GM23338 (cell line): ENCODE measurements at regions not wholly inside any gene's neighbourhood (a gene's known extent, or its start where the extent isn't known, plus 50 kb on each side); places are given as distances from the start of the nearest gene placed in this dataset.
A peak's percentile ranks its signal among the peaks of the same experiment; 100 is the strongest.

Experiments used
- ATAC-seq: fragments of 200-7000 bp; cut with Tn5 transposase; 3 replicates; pipeline ENCODE4 v1.9.1; 2020
- DNase-seq: peaks from one replicate; pipeline ENCODE4 v3.0.0-alpha.2; 2015; ENCODE audit warnings: low spot score
- H2AFZ ChIP-seq: fragments of 200-600 bp; sonication (generic); 2 replicates; pipeline ENCODE4 v1.8.0; 2016; ENCODE audit warnings: antibody characterized with exemption, mild to moderate bottlenecking, moderate library complexity
- H3F3A ChIP-seq: fragments of 200-600 bp; sonication (generic); replicated peaks from 2 replicates; pipeline ENCODE4 v1.8.0; 2017; ENCODE audit warnings: antibody characterized with exemption, mixed run types, low read depth
- H3K27ac ChIP-seq: fragments of 200-600 bp; sonication (generic); 2 replicates; pipeline ENCODE4 v1.6.1; 2016; ENCODE audit warnings: low read depth
- H3K27me3 ChIP-seq: fragments of 200-600 bp; sonication (generic); 2 replicates; pipeline ENCODE4 v1.8.0; 2016; ENCODE audit warnings: mild to moderate bottlenecking, mixed run types, moderate library complexity; ENCODE audit not compliant: insufficient read depth
- H3K36me3 ChIP-seq: fragments of 200-600 bp; sonication (generic); 2 replicates; pipeline ENCODE4 v1.8.0; 2016; ENCODE audit warnings: mild to moderate bottlenecking; ENCODE audit not compliant: insufficient read depth
- H3K4me1 ChIP-seq: fragments of 200-600 bp; sonication (generic); 2 replicates; pipeline ENCODE4 v1.8.0; 2016; ENCODE audit warnings: mild to moderate bottlenecking, moderate library complexity; ENCODE audit not compliant: insufficient read depth
- H3K4me2 ChIP-seq: fragments of 200-600 bp; sonication (generic); 2 replicates; pipeline ENCODE4 v1.7.1; 2017; ENCODE audit warnings: mixed run types
- H3K4me3 ChIP-seq: fragments of 200-600 bp; sonication (generic); 2 replicates; pipeline ENCODE4 v1.6.1; 2016; ENCODE audit warnings: mixed run types
- H3K79me2 ChIP-seq: fragments of 200-600 bp; sonication (generic); replicated peaks from 2 replicates; pipeline ENCODE4 v1.8.0; 2017; ENCODE audit warnings: mild to moderate bottlenecking; ENCODE audit not compliant: insufficient read depth
- H3K9me2 ChIP-seq: fragments of 200-600 bp; sonication (generic); 2 replicates; pipeline ENCODE4 v1.8.0; 2017; ENCODE audit not compliant: insufficient read depth
- H4K20me1 ChIP-seq: fragments of 200-600 bp; sonication (generic); replicated peaks from 2 replicates; pipeline ENCODE4 v1.8.0; 2017; ENCODE audit warnings: mild to moderate bottlenecking; ENCODE audit not compliant: insufficient read depth
- H3K27ac Mint-ChIP-seq: 2 replicates; pipeline ENCODE4 v1.8.0; 2020; ENCODE audit warnings: inconsistent platforms, mild to moderate bottlenecking, moderate library complexity, mixed read lengths
- H3K27me3 Mint-ChIP-seq: 3 replicates; pipeline ENCODE4 v1.8.0; 2022; ENCODE audit warnings: low read depth, mild to moderate bottlenecking, moderate library complexity, mixed read lengths, inconsistent platforms; ENCODE audit not compliant: insufficient read depth, poor library complexity
- H3K36me3 Mint-ChIP-seq: 3 replicates; pipeline ENCODE4 v1.8.0; 2021; ENCODE audit warnings: low read depth, mild to moderate bottlenecking, inconsistent platforms, moderate library complexity, mixed read lengths
- H3K4me1 Mint-ChIP-seq: 3 replicates; pipeline ENCODE4 v1.8.0; 2020; ENCODE audit warnings: mild to moderate bottlenecking, inconsistent platforms, mixed read lengths
- H3K4me3 Mint-ChIP-seq: 3 replicates; pipeline ENCODE4 v1.8.0; 2021; ENCODE audit warnings: moderate library complexity, mild to moderate bottlenecking, inconsistent platforms, mixed read lengths
- H3K9me3 Mint-ChIP-seq: 3 replicates; pipeline ENCODE4 v1.8.0; 2020; ENCODE audit warnings: moderate library complexity, mild to moderate bottlenecking, inconsistent platforms, mixed read lengths
- CREB1 ChIP-seq: fragments of 250-450 bp; sonication (Bioruptor Pico); IDR thresholded peaks from 2 replicates; pipeline ENCODE4 v1.5.0; 2020; ENCODE audit warnings: low read depth, mild to moderate bottlenecking, moderate library complexity
- NANOG ChIP-seq: IDR thresholded peaks from 2 replicates; pipeline ENCODE4 v1.6.1; 2016; ENCODE audit warnings: antibody characterized with exemption, borderline replicate concordance
- STAT1 ChIP-seq: IDR thresholded peaks from one replicate; pipeline ENCODE4 v1.6.1; 2016; ENCODE audit warnings: antibody characterized with exemption; ENCODE audit not compliant: unreplicated experiment
- ZNF114 ChIP-seq: fragments of 250-450 bp; sonication (Bioruptor Pico); IDR thresholded peaks from 2 replicates; pipeline ENCODE4 v1.5.0; 2020; ENCODE audit warnings: mild to moderate bottlenecking, moderate library complexity
- ZNF331 ChIP-seq: fragments of 250-450 bp; sonication (Bioruptor Pico); IDR thresholded peaks from 2 replicates; pipeline ENCODE4 v1.5.0; 2020; ENCODE audit warnings: low read depth, mild to moderate bottlenecking, moderate library complexity
- TF ChIP-seq, protein P1 (sequence below): fragments of 250-450 bp; sonication (Bioruptor Pico); IDR thresholded peaks from 2 replicates; pipeline ENCODE4 v1.5.0; 2020; ENCODE audit warnings: mild to moderate bottlenecking, moderate library complexity
- TF ChIP-seq, protein P2 (sequence below): IDR thresholded peaks from 2 replicates; pipeline ENCODE4 v1.6.1; 2016; ENCODE audit warnings: antibody characterized with exemption
- TF ChIP-seq, protein P3 (sequence below): IDR thresholded peaks from one replicate; pipeline ENCODE4 v1.6.1; 2018; ENCODE audit warnings: antibody characterized with exemption; ENCODE audit not compliant: unreplicated experiment

DNA sequence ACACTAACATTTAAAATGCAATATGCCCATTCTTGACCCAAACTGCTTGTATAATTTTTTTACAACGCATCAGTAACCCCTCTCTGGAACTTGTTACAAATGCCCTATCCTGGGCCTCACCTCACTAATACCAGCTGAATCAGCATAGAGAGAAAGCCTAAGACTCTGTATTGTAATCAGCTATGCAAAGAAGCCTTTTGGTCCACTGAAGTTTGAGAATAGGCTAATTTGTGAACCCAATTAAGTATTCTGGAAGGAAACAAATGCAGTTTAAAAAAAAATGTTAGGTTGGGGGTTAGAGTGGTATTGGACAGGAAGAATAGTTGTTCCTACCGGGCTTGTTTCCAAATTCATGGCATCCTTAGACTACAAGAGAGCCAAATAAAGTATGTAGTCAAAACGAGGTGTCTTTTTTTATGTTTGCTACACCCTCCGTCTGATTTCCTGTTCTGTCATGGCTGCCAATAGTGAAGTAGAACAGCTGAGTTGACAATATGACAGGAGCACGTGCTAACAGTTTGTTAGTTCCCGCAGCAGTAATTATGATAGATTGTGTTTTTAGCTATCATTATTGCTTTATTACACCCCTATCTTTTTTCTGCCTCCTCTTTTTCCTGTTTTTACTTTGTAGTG lies 1048.7 kb upstream of the NUDT12 start (continued):
- TF ChIP-seq CREB1 (CRISPR knock-in tag) = no peak

DNA sequence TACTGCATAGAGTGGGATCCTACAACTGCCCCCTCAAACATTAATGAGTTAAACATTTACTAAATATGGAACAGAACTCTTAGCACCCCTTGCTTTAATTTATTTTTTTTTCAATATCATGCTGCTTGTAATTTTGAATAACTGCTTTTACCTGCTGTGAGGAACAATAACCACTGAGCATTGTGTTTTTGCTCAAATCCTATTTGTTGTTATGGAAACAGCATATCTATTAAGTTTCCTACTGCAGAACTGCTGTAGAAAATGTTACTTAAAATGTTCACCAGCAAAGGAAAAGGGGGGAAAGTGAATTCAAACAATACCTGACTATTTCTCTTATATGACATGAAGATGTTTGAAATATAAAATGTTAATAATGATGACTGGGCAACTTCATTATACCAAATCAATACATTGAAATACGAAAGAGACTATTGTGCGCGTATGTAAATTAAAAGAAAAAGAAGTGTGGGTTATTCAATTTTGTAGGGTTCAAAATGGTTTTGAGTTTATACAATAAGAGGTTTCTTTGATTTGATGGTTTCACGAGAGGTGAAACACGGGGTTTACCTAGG lies 1043.8 kb upstream of the NUDT12 start:
- Histone ChIP-seq H3K36me3 (no peaks in the 10 kb centered on the region), H3K27me3 (no peaks in the 10 kb centered on the region), H4K20me1 (no peaks in the 10 kb centered on the region), H3K4me1 (peaks cover 4% of the 10 kb centered on the region; the same call in 1 of the 2 replicates), H3K27ac (no peak overlapping the region), H3K4me3 (no peak overlapping the region), H3F3A (no peaks in the 10 kb centered on the region), H3K9me2 (no peaks in the 10 kb centered on the region), H2AFZ (no peak overlapping the region), H3K79me2 (no peaks in the 10 kb centered on the region), H3K4me2 (no peak overlapping the region)
- Mint-ChIP-seq H3K27me3 (no peaks in the 10 kb centered on the region), H3K36me3 (no peaks in the 10 kb centered on the region; the same call in 2 of the 3 replicates), H3K9me3 (no peaks in the 10 kb centered on the region; the same call in 2 of the 3 replicates), H3K4me1 (peaks cover 11% of the 10 kb centered on the region; the same call in 2 of the 3 replicates), H3K27ac (peak overlapping the region; percentile 47; the same call in 1 of the 2 replicates), H3K4me3 (no peak overlapping the region)
- DNase-seq = no peak
- ATAC-seq = no peak
- TF ChIP-seq STAT1 = no peak
- TF ChIP-seq, protein P1, sequence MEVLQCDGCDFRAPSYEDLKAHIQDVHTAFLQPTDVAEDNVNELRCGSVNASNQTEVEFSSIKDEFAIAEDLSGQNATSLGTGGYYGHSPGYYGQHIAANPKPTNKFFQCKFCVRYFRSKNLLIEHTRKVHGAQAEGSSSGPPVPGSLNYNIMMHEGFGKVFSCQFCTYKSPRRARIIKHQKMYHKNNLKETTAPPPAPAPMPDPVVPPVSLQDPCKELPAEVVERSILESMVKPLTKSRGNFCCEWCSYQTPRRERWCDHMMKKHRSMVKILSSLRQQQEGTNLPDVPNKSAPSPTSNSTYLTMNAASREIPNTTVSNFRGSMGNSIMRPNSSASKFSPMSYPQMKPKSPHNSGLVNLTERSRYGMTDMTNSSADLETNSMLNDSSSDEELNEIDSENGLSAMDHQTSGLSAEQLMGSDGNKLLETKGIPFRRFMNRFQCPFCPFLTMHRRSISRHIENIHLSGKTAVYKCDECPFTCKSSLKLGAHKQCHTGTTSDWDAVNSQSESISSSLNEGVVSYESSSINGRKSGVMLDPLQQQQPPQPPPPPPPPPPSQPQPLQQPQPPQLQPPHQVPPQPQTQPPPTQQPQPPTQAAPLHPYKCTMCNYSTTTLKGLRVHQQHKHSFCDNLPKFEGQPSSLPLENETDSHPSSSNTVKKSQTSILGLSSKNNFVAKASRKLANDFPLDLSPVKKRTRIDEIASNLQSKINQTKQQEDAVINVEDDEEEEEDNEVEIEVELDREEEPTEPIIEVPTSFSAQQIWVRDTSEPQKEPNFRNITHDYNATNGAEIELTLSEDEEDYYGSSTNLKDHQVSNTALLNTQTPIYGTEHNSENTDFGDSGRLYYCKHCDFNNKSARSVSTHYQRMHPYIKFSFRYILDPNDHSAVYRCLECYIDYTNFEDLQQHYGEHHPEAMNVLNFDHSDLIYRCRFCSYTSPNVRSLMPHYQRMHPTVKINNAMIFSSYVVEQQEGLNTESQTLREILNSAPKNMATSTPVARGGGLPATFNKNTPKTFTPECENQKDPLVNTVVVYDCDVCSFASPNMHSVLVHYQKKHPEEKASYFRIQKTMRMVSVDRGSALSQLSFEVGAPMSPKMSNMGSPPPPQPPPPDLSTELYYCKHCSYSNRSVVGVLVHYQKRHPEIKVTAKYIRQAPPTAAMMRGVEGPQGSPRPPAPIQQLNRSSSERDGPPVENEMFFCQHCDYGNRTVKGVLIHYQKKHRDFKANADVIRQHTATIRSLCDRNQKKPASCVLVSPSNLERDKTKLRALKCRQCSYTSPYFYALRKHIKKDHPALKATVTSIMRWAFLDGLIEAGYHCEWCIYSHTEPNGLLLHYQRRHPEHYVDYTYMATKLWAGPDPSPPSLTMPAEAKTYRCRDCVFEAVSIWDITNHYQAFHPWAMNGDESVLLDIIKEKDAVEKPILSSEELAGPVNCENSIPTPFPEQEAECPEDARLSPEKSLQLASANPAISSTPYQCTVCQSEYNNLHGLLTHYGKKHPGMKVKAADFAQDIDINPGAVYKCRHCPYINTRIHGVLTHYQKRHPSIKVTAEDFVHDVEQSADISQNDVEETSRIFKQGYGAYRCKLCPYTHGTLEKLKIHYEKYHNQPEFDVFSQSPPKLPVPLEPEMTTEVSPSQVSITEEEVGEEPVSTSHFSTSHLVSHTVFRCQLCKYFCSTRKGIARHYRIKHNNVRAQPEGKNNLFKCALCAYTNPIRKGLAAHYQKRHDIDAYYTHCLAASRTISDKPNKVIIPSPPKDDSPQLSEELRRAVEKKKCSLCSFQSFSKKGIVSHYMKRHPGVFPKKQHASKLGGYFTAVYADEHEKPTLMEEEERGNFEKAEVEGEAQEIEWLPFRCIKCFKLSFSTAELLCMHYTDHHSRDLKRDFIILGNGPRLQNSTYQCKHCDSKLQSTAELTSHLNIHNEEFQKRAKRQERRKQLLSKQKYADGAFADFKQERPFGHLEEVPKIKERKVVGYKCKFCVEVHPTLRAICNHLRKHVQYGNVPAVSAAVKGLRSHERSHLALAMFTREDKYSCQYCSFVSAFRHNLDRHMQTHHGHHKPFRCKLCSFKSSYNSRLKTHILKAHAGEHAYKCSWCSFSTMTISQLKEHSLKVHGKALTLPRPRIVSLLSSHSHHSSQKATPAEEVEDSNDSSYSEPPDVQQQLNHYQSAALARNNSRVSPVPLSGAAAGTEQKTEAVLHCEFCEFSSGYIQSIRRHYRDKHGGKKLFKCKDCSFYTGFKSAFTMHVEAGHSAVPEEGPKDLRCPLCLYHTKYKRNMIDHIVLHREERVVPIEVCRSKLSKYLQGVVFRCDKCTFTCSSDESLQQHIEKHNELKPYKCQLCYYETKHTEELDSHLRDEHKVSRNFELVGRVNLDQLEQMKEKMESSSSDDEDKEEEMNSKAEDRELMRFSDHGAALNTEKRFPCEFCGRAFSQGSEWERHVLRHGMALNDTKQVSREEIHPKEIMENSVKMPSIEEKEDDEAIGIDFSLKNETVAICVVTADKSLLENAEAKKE (CRISPR knock-in tag) = no peak
- no peak for TF ChIP-seq CREB1 (CRISPR knock-in tag)
- TF ChIP-seq ZNF114 (CRISPR knock-in tag) = no peak
- TF ChIP-seq, protein P2, sequence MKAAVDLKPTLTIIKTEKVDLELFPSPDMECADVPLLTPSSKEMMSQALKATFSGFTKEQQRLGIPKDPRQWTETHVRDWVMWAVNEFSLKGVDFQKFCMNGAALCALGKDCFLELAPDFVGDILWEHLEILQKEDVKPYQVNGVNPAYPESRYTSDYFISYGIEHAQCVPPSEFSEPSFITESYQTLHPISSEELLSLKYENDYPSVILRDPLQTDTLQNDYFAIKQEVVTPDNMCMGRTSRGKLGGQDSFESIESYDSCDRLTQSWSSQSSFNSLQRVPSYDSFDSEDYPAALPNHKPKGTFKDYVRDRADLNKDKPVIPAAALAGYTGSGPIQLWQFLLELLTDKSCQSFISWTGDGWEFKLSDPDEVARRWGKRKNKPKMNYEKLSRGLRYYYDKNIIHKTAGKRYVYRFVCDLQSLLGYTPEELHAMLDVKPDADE = no peak
- no peak for TF ChIP-seq ZNF331 (CRISPR knock-in tag)
- TF ChIP-seq, protein P3, sequence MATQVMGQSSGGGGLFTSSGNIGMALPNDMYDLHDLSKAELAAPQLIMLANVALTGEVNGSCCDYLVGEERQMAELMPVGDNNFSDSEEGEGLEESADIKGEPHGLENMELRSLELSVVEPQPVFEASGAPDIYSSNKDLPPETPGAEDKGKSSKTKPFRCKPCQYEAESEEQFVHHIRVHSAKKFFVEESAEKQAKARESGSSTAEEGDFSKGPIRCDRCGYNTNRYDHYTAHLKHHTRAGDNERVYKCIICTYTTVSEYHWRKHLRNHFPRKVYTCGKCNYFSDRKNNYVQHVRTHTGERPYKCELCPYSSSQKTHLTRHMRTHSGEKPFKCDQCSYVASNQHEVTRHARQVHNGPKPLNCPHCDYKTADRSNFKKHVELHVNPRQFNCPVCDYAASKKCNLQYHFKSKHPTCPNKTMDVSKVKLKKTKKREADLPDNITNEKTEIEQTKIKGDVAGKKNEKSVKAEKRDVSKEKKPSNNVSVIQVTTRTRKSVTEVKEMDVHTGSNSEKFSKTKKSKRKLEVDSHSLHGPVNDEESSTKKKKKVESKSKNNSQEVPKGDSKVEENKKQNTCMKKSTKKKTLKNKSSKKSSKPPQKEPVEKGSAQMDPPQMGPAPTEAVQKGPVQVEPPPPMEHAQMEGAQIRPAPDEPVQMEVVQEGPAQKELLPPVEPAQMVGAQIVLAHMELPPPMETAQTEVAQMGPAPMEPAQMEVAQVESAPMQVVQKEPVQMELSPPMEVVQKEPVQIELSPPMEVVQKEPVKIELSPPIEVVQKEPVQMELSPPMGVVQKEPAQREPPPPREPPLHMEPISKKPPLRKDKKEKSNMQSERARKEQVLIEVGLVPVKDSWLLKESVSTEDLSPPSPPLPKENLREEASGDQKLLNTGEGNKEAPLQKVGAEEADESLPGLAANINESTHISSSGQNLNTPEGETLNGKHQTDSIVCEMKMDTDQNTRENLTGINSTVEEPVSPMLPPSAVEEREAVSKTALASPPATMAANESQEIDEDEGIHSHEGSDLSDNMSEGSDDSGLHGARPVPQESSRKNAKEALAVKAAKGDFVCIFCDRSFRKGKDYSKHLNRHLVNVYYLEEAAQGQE = no peak
- TF ChIP-seq NANOG = no peak
